ENCODE measurements at regions not wholly inside any gene's neighbourhood (a gene's known extent, or its start where the extent isn't known, plus 50 kb on each side); places are given as distances from the start of the nearest gene placed in this dataset.

DNA sequence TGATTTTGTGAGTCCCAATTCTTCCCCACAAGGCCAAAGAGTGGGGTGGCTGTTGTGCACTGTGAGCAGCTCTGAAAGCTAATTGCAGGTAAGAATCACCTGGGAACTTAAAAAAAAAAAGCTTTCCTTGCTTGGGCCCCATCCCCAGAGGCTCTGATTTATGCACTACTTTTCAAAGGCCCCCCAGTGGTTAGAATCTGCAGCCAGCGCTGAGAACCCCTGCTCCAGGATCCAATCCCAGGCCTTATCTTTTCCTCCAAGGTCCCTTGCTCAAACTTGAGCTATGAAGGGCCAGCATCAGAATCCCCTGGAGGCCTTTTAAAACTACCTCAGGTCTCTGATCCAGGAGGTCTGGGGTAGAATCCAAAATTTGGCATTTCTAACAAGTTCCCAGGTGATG lies 156.8 kb downstream of the UXS1 start:
- H4K20me1 ChIP-seq (ENCODE audit: insufficient read depth, low read length) = no peaks in the 10 kb centered on the region
- H3K56ac ChIP-seq (ENCODE audit: extremely low read depth, insufficient read depth, low read length) = no peak overlapping the region
- no peaks in the 10 kb centered on the region for H3K9me3 ChIP-seq (ENCODE audit: control insufficient read depth, insufficient read depth, low read length)
- no peak overlapping the region for H3K18ac ChIP-seq (ENCODE audit: low read depth, low read length)
- H2BK120ac ChIP-seq (ENCODE audit: low read depth, low read length) = no peak overlapping the region
- no peak overlapping the region for H2BK5ac ChIP-seq (ENCODE audit: low read depth, low read length, poor library complexity, severe bottlenecking)
- ATAC-seq (ENCODE audit: low read depth) = no peak
- no peaks in the 10 kb centered on the region for H3K79me1 ChIP-seq (ENCODE audit: low read depth in 1 of 2, low read length in 2 of 2)
- H4K91ac ChIP-seq (ENCODE audit: insufficient read depth, low read depth, low read length) = no peak overlapping the region
- H2BK20ac ChIP-seq (ENCODE audit: low read depth, low read length) = no peak overlapping the region
- no peak overlapping the region for H2BK15ac ChIP-seq (ENCODE audit: low read depth, low read length)
- in situ Hi-C loops (cut with MboI; ENCODE audit: low sequenced_read_pairs) = no loop called here
- WGBS, 2 experiments (ENCODE audit: extremely low coverage in 2 of 2, insufficient read length in 1 of 2) = no CpG with 5 or more reads among the region's 1 CpG
- H3K9me1 ChIP-seq (ENCODE audit: insufficient read depth, low read length) = no peaks in the 10 kb centered on the region
- H2AFZ ChIP-seq (replicated peaks; ENCODE audit: low read length, poor library complexity) = no peak overlapping the region
- POLR2A ChIA-PET (ENCODE audit: unreplicated experiment) = no interaction called here
- H3K27ac ChIP-seq (ENCODE audit: insufficient read depth, low read length) = no peak overlapping the region
- no peak overlapping the region for H3K4me3 ChIP-seq (ENCODE audit: insufficient read depth, low read depth, low read length)
- no peak overlapping the region for H3K14ac ChIP-seq (replicated peaks; ENCODE audit: low read depth, low read length)
- intact Hi-C loops (cut with micrococcal nuclease) = no loop called here
- H2AK9ac ChIP-seq (replicated peaks; ENCODE audit: low read depth, low read length, poor library complexity) = no peak overlapping the region
- DNase-seq = no peak
- no TSS peak for BruUV-seq (replicated peaks)
- no peak overlapping the region for H4K5ac ChIP-seq (ENCODE audit: low read depth, low read length)
- no peak overlapping the region for H3K23ac ChIP-seq (ENCODE audit: low read depth, low read length)
- no peak overlapping the region for H3K4ac ChIP-seq (ENCODE audit: low read depth, low read length)
- H3K36me3 ChIP-seq (ENCODE audit: control insufficient read depth, insufficient read depth, low read length) = no peaks in the 10 kb centered on the region
- H4K8ac ChIP-seq (ENCODE audit: low read depth in 2 of 2, low read length in 2 of 2) = no peak overlapping the region
- H3K9ac ChIP-seq (ENCODE audit: low read depth, low read length) = no peak overlapping the region
- no peaks in the 10 kb centered on the region for H3K4me1 ChIP-seq (ENCODE audit: control insufficient read depth, insufficient read depth, low read length)
- no peak overlapping the region for H2AK5ac ChIP-seq (ENCODE audit: low read depth, low read length)
- H3K4me2 ChIP-seq (ENCODE audit: low read depth, low read length) = no peak overlapping the region
- TF ChIP-seq RCOR1 (IDR thresholded peaks at IDR 0.05; ENCODE audit: insufficient replicate concordance, low read length) (no peak), SMC3 (IDR thresholded peaks at IDR 0.05; ENCODE audit: low read depth, low read length) (no peak), POLR2A (IDR thresholded peaks at IDR 0.05; ENCODE audit: low read depth, low read length) (no peak), RFX5 (IDR thresholded peaks at IDR 0.05; ENCODE audit: low read depth, low read length) (no peak), RAD21 (IDR thresholded peaks at IDR 0.05; ENCODE audit: low read length) (no peak), MAZ (IDR thresholded peaks at IDR 0.05; ENCODE audit: borderline replicate concordance, low read depth, low read length) (no peak), CHD1 (IDR thresholded peaks at IDR 0.05; ENCODE audit: low read depth, low read length) (no peak), CEBPB (IDR thresholded peaks at IDR 0.05; ENCODE audit: low read depth, low read length) (no peak), NFE2L2 (IDR thresholded peaks at IDR 0.05; ENCODE audit: low read depth, low read length) (no peak), FOS (IDR thresholded peaks at IDR 0.05; ENCODE audit: low read depth, low read length) (no peak), MAFK (IDR thresholded peaks at IDR 0.05; ENCODE audit: low read depth, low read length) (no peak), BHLHE40 (IDR thresholded peaks at IDR 0.05; ENCODE audit: low read depth, low read length) (no peak), MXI1 (IDR thresholded peaks at IDR 0.05; ENCODE audit: borderline replicate concordance, low read depth, low read length) (no peak)
- TF ChIP-seq, protein P1, sequence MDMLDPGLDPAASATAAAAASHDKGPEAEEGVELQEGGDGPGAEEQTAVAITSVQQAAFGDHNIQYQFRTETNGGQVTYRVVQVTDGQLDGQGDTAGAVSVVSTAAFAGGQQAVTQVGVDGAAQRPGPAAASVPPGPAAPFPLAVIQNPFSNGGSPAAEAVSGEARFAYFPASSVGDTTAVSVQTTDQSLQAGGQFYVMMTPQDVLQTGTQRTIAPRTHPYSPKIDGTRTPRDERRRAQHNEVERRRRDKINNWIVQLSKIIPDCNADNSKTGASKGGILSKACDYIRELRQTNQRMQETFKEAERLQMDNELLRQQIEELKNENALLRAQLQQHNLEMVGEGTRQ (IDR thresholded peaks at IDR 0.05; ENCODE audit: low read depth, low read length) = no peak
- TF ChIP-seq, protein P2, sequence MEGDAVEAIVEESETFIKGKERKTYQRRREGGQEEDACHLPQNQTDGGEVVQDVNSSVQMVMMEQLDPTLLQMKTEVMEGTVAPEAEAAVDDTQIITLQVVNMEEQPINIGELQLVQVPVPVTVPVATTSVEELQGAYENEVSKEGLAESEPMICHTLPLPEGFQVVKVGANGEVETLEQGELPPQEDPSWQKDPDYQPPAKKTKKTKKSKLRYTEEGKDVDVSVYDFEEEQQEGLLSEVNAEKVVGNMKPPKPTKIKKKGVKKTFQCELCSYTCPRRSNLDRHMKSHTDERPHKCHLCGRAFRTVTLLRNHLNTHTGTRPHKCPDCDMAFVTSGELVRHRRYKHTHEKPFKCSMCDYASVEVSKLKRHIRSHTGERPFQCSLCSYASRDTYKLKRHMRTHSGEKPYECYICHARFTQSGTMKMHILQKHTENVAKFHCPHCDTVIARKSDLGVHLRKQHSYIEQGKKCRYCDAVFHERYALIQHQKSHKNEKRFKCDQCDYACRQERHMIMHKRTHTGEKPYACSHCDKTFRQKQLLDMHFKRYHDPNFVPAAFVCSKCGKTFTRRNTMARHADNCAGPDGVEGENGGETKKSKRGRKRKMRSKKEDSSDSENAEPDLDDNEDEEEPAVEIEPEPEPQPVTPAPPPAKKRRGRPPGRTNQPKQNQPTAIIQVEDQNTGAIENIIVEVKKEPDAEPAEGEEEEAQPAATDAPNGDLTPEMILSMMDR (conservative IDR thresholded peaks at IDR 0.05; ENCODE audit: low read depth, low read length) = no peak
- TF ChIP-seq, protein P3, sequence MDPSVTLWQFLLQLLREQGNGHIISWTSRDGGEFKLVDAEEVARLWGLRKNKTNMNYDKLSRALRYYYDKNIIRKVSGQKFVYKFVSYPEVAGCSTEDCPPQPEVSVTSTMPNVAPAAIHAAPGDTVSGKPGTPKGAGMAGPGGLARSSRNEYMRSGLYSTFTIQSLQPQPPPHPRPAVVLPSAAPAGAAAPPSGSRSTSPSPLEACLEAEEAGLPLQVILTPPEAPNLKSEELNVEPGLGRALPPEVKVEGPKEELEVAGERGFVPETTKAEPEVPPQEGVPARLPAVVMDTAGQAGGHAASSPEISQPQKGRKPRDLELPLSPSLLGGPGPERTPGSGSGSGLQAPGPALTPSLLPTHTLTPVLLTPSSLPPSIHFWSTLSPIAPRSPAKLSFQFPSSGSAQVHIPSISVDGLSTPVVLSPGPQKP (IDR thresholded peaks at IDR 0.05; ENCODE audit: borderline replicate concordance, low read depth, low read length) = no peak
- peaks cover 6% of the 10 kb centered on the region for H3K27me3 ChIP-seq (ENCODE audit: control insufficient read depth, insufficient read depth, low read length)
- dilution Hi-C loops (cut with HindIII; ENCODE audit: low sequenced_read_pairs, unreplicated experiment) = no loop called here
- CTCF ChIA-PET = interaction anchor here (0.6 kb wide), 2 partner anchors 11 to 650 kb away, joined by 3 to 4 read pairs; no protein-coding TSS in a partner anchor
